Skin epidermis (tissue), 12 donors: ENCODE measurements at regions not wholly inside any gene's neighbourhood (a gene's known extent, or its start where the extent isn't known, plus 50 kb on each side); places are given as distances from the start of the nearest gene placed in this dataset.

Experiments
- H3K27ac ChIP-seq, 21 experiments: fragments of 200-600 bp; sonication (generic) in 11 of 21; one replicate each; pipeline ENCODE4 v1.5.0; 2020; ENCODE audit warnings: mild to moderate bottlenecking in 3 of 21, inconsistent platforms in 2 of 21, moderate library complexity in 2 of 21
- H3K4me3 ChIP-seq, 7 experiments: fragments of 200-600 bp; sonication (generic) in 2 of 7; one replicate each; pipeline ENCODE4 v1.5.0; 2020; ENCODE audit warnings: inconsistent platforms in 2 of 7, mild to moderate bottlenecking in 2 of 7, moderate library complexity in 1 of 7

DNA sequence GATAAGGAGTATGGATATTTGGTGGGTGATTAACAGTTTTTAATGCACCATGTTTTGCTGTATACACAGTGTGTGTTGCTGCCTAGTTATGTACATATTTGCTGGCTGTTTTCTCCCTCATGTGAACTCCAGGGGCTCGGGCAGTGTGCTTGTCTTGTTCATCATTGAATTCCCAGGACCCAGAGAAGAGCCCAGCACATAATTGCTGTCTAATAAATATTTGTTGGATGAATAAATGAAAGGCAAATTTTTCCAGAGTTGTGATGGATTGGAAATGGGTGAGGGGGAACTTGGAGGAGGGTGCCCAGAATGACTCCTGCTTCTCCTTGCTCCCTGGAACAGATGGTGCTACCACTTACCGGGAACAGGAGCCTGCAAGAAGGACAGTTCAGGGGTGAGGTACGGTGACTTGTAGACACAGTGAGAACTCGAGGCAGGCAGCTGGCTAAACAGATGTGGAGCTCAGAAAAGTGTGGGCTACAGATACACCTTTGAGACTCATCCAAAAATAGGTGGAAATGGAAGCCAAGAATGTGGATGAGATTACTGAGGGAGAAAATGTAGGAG, 586.8 kb upstream of the MGMT start:
- H3K27ac ChIP-seq: no peak overlapping the region
- H3K4me3 ChIP-seq: no peak overlapping the region

DNA sequence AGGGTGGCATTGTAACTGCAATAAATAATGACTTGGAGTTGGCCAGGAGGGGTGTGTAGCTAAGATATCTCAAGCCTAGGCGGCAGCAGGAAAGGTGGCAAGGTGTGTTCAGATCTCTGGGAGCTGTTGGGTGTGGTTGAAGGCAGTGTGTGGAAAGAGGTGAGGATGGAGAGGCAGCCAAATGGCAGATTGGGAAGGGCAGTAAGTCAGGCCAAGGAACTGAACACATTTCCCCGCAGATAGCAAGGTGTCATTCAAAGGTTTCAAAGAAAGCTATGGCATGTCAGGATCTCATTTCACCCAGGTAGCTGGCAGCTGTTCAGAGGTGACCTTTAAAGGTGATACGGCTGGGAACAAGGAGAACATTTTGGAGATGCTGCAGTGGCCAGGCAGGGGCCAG, 586.0 kb upstream of the MGMT start:
- no peak overlapping the region for H3K27ac ChIP-seq
- H3K4me3 ChIP-seq: no peak overlapping the region

DNA sequence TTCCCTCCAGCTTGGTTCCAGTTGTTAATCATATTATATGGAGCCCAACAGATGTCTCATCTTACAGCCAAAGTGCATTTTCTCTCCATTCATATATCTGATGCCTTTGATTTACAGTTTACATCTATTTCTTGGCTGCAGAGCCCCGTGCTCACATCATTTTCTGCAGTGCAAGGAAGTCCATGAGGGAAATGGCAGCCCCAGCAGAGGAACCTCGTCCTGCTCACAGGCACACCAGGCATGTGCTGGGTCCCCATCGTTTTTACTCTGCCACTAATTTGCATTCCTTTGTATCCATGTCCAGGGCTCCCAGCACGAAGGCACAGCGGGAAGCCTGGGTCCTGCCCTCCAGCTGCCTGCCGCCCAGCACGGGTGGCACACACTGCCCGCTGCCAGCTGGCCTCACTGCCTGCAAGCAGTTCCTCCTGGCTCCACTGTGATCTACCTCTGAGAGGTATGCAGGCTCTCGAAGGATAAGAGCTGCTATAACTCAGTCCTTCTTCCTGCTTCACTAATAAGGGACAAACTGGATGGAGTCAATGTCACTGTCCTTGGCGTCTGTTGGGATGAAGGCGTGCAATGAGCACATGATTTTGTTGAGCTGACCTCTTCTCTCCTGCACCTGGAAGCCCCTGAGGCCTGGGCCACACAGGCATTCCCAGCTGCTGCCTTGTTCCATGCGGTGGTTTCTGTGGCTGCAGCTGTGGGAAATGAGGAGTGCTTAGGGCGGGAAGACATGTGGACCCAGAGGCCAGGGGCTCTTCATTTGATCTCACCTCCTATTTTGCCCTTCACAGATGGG, 583.6 kb upstream of the MGMT start:
- Histone ChIP-seq H3K4me3 (no peak overlapping the region), H3K27ac (no peak overlapping the region)

DNA sequence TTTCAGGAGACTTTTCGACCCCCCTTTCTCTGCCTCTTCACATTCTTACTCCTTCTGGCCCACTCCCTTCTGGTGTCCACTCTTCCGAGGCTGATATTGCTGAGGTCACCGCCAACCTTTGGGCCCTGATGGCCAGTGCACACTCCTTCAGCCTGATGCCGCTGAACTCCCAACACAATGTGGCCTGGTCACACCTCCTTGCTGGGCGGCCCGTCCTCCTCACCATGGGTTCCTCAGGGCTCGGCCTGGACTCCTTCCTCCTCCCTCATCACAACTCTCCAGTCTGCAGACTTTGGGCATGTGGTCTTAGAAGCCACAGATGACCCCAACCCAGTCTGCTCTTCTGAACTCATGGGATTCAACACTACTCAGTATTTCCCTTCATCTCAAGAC, 583.0 kb upstream of the MGMT start:
- no peak overlapping the region for H3K27ac ChIP-seq
- no peak overlapping the region for H3K4me3 ChIP-seq

DNA sequence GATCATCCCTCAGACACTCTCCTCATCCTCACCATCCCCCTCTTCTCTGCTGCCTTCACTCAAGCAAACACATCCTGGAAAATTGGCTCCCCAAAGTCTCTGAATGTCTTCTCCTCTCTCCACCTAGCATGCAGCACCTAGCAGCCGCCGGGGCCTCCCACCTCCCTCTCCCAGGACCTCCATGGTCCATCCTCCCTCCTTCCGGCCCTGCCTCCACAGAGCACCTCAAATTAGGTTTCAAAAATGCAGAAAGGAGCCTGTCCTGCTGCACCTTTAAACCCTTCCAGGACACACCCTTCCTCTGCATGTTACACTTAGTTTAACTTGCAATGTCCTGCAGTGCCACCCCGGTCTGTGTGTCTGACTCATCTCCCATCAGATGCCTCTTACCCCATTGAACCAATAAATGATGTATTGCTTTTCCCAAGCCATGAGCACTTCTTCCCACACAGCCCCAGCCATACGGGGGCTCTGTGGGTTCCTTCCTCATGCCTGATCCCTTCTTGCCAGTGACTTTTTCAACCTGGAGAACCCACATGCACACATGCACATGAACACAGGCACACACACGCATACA, 582.5 kb upstream of the MGMT start:
- H3K27ac ChIP-seq: no peak overlapping the region
- no peak overlapping the region for H3K4me3 ChIP-seq

DNA sequence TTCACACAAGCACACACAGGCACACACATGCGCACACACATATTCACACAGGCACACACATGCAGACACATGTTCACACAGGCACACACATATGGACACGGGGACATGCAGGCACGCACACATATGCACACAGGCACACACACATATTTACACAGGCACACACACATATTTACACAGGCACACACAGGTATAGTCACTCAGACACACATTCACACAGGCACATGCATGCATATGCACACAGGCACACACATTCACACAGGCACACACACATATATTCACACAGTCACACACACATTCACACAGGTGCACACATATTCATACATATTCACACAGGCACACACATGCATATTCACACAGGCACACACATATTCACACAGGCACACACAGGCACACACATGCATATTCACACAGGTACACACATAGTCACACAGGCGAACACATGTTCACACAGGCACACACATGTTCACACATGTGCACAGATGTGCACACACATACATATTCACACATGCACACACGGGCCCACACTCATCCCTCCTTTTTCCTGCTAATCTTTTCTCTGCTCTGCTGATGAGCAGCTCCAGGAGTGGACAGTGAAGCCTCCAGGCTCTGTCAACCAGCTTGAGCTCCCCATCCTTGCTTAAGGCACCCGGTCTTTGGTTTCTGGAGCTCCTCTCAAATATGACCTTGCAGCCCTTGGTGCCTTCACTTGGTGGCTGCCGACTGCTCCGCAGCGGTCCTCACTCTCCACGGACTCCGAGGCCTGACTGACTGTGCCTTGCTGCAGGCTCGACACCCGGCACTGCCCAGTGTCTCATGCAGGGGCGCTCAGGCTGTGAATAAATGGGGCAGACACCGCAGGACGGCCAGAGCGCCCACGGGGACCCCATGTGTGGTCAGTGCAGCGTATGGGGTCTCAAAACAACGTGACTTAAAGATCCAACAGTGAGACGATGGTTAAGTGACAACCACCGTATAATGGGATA, 581.2 kb upstream of the MGMT start:
- no peak overlapping the region for H3K4me3 ChIP-seq
- no peak overlapping the region for H3K27ac ChIP-seq

DNA sequence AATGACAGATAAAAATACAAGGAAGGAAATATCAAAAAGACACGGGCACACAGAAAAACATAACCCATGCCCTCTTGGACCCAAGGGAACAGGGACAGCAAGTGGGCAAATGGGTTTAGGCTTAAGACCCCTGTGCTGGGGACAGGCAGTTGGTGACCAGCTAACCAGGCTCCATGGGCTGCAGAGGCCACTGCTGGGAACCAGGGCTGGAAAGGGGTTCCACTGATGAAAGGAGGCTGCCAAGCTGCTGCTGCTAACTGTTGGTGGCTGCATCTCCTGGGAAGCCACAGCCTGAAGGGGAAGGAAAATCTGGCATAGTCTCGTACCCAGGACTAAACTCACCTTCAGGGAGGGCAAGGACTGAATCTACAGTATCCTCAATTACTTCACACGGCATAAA, 579.2 kb upstream of the MGMT start:
- Histone ChIP-seq H3K4me3 (no peak overlapping the region), H3K27ac (no peak overlapping the region)

DNA sequence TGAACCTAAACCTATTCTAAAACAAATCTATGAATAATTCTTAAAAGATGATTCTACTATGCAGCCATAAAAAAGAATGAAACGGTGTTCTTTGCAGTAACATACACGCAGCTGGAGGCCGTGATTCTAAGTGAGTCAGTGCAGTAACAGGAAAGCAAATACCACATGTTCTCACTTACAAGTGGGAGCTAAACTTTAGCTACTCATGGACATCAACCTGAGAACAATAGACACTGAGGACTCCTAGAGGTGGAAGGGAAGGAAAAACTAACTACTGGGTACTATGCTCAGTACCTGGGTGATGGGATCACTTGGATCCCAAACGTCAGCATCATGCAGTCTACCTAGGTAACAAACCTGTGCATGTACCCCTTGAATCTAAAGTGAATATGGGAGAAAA, 575.0 kb upstream of the MGMT start:
- no peak overlapping the region for H3K4me3 ChIP-seq
- H3K27ac ChIP-seq: no peak overlapping the region

DNA sequence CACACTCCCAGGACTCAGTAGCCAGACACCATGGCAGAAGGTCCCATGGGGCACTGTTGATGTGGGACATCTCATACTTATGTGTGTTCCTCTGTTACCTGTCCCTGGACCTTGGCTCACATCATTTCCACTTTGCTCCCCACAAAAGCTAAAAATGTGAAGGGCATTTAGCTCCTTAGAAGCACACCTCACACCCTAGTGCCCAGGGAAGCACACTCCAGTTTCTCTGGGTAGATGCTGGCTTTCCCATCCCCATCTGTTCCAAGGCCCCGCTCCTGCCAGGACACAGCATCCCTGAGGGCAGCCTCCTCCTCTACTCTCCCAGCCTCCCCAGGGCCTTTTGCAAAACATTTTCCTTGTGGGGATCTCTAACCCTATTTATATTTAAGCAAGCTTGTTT, 572.4 kb upstream of the MGMT start:
- Histone ChIP-seq H3K27ac (no peak overlapping the region), H3K4me3 (no peak overlapping the region)

DNA sequence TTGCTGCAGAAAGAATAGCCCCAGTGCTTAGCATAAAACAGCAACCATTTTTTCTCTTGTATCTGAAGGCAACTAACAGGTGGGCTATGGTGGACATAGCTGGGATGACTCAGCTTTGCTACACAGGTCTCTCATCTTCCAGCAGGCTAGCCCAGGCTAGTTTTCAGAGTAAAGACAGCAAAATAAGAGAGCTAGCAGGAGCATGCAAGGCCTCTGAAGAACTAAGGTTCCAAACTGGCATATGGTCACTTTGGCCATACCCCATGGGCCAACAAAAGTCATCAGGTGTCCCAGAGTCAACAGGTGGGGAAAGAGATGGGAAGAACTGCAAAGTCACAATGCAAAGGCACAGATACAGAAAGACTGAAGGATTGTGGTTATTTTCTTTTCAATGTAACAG, 571.6 kb upstream of the MGMT start:
- H3K27ac ChIP-seq: no peak overlapping the region

DNA sequence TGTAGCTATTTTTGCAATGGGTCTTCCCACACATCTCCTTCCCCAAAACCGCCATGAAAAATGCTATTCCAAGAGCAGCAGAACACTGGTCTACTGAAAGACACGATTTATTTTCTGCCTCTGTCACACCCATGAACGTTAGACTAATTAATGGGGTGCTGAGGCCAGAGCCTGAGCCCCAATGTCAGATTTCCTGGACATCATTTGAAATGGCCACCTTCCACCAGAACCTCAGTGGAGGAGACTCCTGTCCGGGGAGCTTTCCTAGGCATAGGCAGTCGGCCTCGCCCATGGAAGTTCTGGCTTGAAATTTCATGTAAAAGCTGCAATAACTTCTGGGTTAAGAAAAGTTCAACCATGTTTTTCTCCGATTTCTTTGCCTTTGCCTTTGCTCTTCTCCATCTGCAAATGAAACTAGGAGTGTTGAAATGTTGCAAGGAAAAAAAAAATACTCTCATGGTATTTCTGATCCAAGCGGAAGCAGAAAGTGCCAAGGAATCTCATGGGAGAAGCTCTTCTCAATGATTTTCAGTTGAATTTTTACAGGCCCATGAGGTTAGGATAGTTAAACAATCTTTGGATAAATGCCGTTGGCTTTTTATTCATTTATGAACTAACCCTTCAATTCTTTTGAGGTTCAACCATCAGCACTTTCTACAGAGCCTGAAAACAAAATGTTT, 570.8 kb upstream of the MGMT start:
- Histone ChIP-seq H3K27ac (peak overlapping the region in 1 of 21 experiments; percentile 26), H3K4me3 (no peak overlapping the region)

More for the DNA sequence above, 571.6 kb upstream of the MGMT start:
- H3K4me3 ChIP-seq: no peak overlapping the region

DNA sequence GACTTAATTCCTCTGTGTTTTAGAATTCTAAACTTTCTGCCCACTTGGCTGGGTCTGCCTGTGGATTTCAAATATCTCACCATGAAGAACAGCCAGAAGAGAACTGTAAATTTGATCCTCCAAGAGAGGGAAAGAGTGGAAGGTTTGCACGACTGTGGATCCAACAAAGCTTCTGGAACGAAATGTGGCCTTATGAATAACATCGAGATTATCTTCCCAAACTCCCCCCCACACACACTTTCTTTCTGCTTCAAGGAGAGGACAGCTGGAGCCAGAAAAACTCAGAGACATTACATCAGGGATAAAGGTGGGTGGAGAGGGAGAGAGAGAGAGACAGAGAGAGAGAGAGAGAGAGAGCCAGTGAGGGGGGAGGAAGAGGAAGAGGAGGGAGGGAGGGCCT, 570.1 kb upstream of the MGMT start:
- Histone ChIP-seq H3K27ac (peak overlapping the region in 1 of 21 experiments; percentile 2), H3K4me3 (no peak overlapping the region)

DNA sequence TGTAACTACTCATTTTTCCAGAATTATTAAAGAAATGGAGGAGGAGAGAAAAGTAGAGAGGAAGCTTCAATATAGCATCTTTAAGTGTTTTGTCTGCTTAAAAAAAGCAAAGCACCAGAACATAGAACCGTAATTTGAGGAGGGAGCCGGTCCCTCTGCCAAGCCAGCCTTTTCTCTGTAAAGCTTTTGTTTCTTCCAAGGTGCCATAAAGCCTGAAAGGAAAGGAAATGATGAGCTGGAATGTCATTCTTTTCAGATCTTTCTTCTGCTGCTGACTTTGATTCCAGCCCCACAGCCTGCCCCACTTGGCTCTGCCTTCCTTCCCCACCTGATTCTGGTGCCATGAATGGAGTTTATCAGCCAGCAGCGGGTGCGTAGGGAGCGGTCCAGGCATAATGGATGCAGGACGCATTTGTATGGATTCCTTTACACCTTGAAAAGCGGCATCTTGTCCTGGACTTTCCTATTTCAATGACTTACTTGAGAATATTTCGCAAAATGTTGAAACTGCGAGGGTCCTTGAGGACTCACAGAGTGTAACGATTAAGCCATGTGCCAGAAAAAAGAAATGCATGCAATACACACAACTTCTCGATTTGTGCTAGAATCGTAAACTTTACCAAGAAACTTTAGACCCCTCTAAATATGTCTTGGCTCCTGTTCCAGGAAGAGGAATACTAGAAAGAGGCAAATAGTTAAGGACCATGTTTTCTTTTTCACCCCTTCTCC, 569.5 kb upstream of the MGMT start:
- Histone ChIP-seq H3K4me3 (no peak overlapping the region), H3K27ac (peak overlapping the region in 3 of 21 experiments; percentile 2 to 30 (median 3))

DNA sequence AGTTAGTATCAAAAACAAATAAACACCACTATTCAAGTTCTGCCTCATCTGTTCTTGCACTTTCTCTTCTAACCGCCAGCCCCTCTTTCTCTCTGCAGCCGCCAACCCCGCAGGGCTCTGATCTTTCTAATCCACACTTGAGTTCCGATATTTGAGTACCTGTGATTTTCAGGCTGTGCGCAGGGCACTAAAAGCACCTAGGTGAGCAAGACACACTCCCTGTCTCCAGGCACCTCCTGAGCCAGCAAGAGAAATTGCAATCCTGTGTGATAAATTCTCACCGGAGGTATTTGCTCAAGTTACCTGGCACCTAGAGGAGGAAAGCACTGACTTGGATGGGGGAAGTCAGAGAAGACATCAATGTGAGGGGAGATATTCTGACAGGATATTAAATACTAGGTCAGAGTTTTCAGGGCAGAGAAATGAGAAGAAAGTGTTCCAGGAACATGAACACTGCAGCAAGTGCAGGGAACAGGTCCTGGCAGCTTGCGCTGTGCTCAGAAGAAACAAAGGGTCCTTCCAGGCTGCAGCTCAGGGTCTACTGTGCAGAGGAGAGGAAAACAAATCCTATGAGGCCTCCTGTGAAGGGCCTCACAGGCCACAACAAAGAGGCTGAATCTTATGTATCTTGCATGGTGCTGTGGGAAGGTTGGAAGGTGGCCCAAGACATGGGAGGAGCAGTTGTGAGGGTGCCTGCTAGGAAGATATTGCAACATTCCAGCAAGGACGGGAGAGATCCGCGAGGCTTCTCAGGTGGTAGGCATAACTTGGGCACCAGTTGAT, 568.7 kb upstream of the MGMT start:
- H3K4me3 ChIP-seq: no peak overlapping the region
- H3K27ac ChIP-seq: no peak overlapping the region

DNA sequence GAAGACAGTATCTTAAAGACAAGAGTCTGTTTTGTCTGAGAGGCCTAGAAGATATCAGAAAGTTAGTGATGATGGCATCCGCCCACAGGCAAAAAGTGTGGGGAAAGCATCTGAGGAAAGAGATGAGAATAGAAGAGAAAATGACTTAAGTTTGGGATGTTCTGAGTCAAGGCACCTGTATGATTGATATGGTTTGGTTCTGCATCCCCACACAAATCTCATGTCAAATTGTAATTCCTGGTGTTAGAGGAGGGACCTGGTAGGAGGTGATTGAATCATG, 568.2 kb upstream of the MGMT start:
- Histone ChIP-seq H3K4me3 (no peak overlapping the region), H3K27ac (no peak overlapping the region)

DNA sequence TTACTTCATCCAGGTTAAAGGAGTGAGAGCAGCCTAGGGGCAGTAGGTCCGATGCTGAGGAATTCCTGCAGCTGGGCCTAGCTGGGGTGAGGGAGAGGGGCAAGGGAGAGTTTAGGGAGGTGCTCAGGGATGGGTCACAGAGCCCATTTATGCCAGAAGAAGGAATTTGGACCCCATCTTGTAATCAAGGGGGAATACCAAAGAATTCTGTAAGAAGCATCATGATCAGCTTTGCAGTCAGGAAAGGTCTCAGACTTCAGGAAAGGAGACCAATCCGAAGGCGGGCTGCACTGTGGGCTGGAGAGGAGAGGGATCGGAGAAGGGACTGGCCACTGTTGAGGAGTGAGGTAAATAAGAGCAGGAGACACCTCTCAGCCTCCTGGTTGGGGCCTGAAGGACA, 566.6 kb upstream of the MGMT start:
- peak overlapping the region in 1 of 21 experiments; percentile 14 for H3K27ac ChIP-seq
- no peak overlapping the region for H3K4me3 ChIP-seq

DNA sequence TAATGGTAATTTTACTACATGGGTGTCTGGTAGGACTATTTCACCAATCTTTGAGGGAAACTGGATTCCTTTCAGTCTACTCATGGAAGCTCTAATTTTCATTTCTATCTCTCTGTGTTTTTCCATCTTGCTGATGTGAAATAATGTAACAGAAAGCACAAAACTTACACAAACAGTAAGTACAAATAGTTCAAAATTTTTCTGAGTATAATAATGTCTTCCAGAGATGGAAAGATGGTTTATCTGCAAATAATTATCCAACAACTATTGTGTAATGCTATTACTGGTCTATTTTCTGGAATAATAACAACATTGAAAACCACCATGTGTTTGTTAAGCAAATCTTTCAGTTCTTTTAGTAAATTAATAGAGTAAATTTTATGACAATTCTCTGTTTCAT, 565.8 kb upstream of the MGMT start:
- Histone ChIP-seq H3K27ac (no peak overlapping the region), H3K4me3 (no peak overlapping the region)

DNA sequence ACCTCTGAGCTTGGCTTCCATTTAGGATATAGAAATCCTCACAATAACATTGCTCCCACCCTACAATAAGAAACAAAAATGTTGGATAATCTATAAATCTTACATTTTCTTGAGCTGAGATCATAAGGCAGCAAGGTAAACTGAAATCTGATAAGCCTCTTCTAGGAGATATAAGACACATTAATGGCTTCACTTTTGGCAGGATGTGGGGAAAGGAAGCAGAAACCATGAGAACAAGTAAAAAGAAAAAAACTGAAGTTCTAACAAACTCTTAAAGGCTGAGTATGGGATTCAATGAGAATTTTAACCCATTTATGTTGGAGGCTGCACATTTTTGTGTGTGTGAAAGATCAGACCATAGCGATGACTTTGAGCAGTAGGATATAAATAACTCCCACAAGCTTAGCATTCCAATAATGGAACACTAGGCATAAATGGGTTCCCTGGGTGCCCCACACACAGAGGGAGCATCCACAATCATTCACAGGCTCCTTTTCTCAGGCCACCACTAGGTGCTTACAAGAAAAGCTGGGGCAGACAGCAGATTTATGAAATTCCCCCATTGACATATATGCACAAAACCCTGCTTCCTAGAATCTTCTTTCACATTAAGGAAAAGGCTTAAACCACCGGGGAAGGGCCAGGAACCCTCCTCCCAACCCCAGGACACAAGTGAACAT, 564.9 kb upstream of the MGMT start:
- H3K4me3 ChIP-seq: no peak overlapping the region
- no peak overlapping the region for H3K27ac ChIP-seq
